ENCODE measurements at regions not wholly inside any gene's neighbourhood (a gene's known extent, or its start where the extent isn't known, plus 50 kb on each side); places are given as distances from the start of the nearest gene placed in this dataset.

DNA sequence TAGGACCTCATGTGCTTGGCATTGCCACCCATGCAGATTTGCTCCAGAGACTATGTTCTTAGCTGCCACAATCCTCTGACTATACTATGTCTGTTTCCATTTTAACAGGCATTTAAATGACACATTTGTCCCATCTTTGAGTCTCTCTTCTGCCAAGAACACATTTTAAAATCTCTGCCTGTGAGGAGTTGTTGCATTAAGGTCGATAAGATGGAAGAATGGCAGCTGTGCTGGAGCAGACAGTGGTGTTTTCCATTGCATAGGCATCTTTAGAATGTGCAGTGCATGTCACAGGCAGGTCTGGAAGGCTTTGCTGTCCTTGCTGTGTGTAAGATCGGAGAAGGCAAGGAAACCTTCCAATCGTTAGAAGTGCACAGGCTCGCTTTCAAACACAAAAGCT lies 70.9 kb upstream of the CELF2 start:
- H4K20me1 ChIP-seq (ENCODE audit: low read depth), result no peaks in the 10 kb centered on the region
- no peaks in the 10 kb centered on the region for H3K27me3 ChIP-seq
- no peaks in the 10 kb centered on the region for H3K9me3 ChIP-seq (ENCODE audit: low read depth)
- Mint-ChIP-seq H3K4me1 (no peaks in the 10 kb centered on the region), H3K27ac (no peak overlapping the region), H3K9me3 (peaks cover 23% of the 10 kb centered on the region), H3K4me3 (no peak overlapping the region), H3K27me3 (ENCODE audit: insufficient read depth, low read depth) (peaks cover 7% of the 10 kb centered on the region), H3K36me3 (peaks cover 4% of the 10 kb centered on the region)
- DNase-seq (ENCODE audit: low spot score), result no peak
- H3K4me3 ChIP-seq, result no peak overlapping the region
- no peaks in the 10 kb centered on the region for H3K4me1 ChIP-seq
- no peaks in the 10 kb centered on the region for H3K79me2 ChIP-seq (ENCODE audit: low read depth)
- no peaks in the 10 kb centered on the region for H3F3A ChIP-seq (ENCODE audit: low read depth)
- no peak for TF ChIP-seq CTCF (IDR thresholded peaks at IDR 0.05)
- TF ChIP-seq EZH2 (IDR thresholded peaks at IDR 0.05), result no peak
- no peak for TF ChIP-seq EZH2phosphoT487 (IDR thresholded peaks at IDR 0.05)
- no peak overlapping the region for H3K9ac ChIP-seq
- no peak overlapping the region for H3K27ac ChIP-seq
- H2AFZ ChIP-seq (replicated peaks), result no peak overlapping the region
- H3K36me3 ChIP-seq, result no peaks in the 10 kb centered on the region
- no peak overlapping the region for H3K4me2 ChIP-seq

GRCh38 chr10:10951675-10952074 lies 66.0 kb upstream of the CELF2 start:
- Mint-ChIP-seq H3K4me1 (peaks cover 7% of the 10 kb centered on the region), H3K27ac (no peak overlapping the region), H3K27me3 (ENCODE audit: insufficient read depth, low read depth) (peaks cover 4% of the 10 kb centered on the region), H3K9me3 (peaks cover 3% of the 10 kb centered on the region), H3K4me3 (no peak overlapping the region), H3K36me3 (no peaks in the 10 kb centered on the region)
- Histone ChIP-seq H3K27ac (no peak overlapping the region), H3K27me3 (no peaks in the 10 kb centered on the region), H3K4me3 (no peak overlapping the region), H3K4me1 (no peaks in the 10 kb centered on the region), H3K4me2 (no peak overlapping the region), H4K20me1 (ENCODE audit: low read depth) (no peaks in the 10 kb centered on the region), H3F3A (ENCODE audit: low read depth) (no peaks in the 10 kb centered on the region), H3K36me3 (no peaks in the 10 kb centered on the region), H3K79me2 (ENCODE audit: low read depth) (no peaks in the 10 kb centered on the region), H3K9me3 (ENCODE audit: low read depth) (no peaks in the 10 kb centered on the region), H3K9ac (no peak overlapping the region), H2AFZ (replicated peaks) (no peak overlapping the region)
- no peak for DNase-seq (ENCODE audit: low spot score)
- no peak for TF ChIP-seq EZH2 (IDR thresholded peaks at IDR 0.05)
- no peak for TF ChIP-seq EZH2phosphoT487 (IDR thresholded peaks at IDR 0.05)
- TF ChIP-seq CTCF (IDR thresholded peaks at IDR 0.05), result no peak

DNA sequence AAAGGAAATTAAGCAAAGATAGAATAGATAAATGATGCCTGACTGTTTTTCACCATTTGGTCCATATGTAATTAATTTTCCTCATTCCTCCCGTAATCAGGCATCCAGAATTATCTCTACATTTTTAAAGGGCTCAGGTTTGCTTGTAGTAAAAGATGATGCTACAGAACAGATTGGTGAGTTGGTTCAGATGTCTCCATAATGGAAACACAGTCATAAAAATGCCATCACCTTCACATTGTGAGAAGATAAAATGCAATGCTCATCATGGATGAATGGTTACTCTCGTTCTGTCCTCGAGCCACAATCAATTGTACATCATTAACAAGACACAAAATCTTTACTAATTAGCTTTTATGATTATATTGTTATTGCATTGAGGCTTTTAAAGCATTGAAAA lies 64.9 kb upstream of the CELF2 start:
- Mint-ChIP-seq H3K27ac (no peak overlapping the region), H3K36me3 (no peaks in the 10 kb centered on the region), H3K4me3 (no peak overlapping the region), H3K9me3 (peaks cover 3% of the 10 kb centered on the region), H3K27me3 (ENCODE audit: insufficient read depth, low read depth) (peaks cover 4% of the 10 kb centered on the region), H3K4me1 (peaks cover 7% of the 10 kb centered on the region)
- TF ChIP-seq CTCF (IDR thresholded peaks at IDR 0.05) (no peak), EZH2phosphoT487 (IDR thresholded peaks at IDR 0.05) (no peak), EZH2 (IDR thresholded peaks at IDR 0.05) (no peak)
- no peak overlapping the region for H3K4me2 ChIP-seq
- no peaks in the 10 kb centered on the region for H4K20me1 ChIP-seq (ENCODE audit: low read depth)
- H3K4me3 ChIP-seq, result no peak overlapping the region
- H3K9ac ChIP-seq, result no peak overlapping the region
- H3K27me3 ChIP-seq, result no peaks in the 10 kb centered on the region
- no peak for DNase-seq (ENCODE audit: low spot score)
- no peak overlapping the region for H3K27ac ChIP-seq
- H2AFZ ChIP-seq (replicated peaks), result no peak overlapping the region
- no peaks in the 10 kb centered on the region for H3F3A ChIP-seq (ENCODE audit: low read depth)
- H3K9me3 ChIP-seq (ENCODE audit: low read depth), result no peaks in the 10 kb centered on the region
- H3K36me3 ChIP-seq, result no peaks in the 10 kb centered on the region
- no peaks in the 10 kb centered on the region for H3K4me1 ChIP-seq
- no peaks in the 10 kb centered on the region for H3K79me2 ChIP-seq (ENCODE audit: low read depth)

Data from neural progenitor cell (in vitro differentiated cells).